Spleen (tissue), 11 donors: ENCODE measurements at regions not wholly inside any gene's neighbourhood (a gene's known extent, or its start where the extent isn't known, plus 50 kb on each side); places are given as distances from the start of the nearest gene placed in this dataset.

Experiments
- DNase-seq: peaks from one replicate; pipeline ENCODE4 v3.0.0-alpha.2; 2020
- H3K27ac ChIP-seq, 8 donors: fragments of 200-600 bp; sonication (generic) in 7 of 8; 1 replicate in 4 of 8; 2 replicates in 4 of 8; pipeline versions ENCODE4 v1.5.0 to v1.8.0; 2016 to 2021; ENCODE audit warnings: inconsistent platforms in 4 of 8, mild to moderate bottlenecking in 4 of 8, moderate library complexity in 1 of 8
- H3K27me3 ChIP-seq, 7 donors: fragments of 200-600 bp; sonication (generic) in 6 of 7; replicated peaks in 1 of 7; 1 replicate in 4 of 7; 2 replicates in 3 of 7; pipeline versions ENCODE4 v1.5.0 to v1.8.0; 2016 to 2021; ENCODE audit warnings: inconsistent platforms in 3 of 7, mild to moderate bottlenecking in 1 of 7
- H3K36me3 ChIP-seq, 6 donors: fragments of 200-600 bp; sonication (generic) in 5 of 6; 1 replicate in 4 of 6; 2 replicates in 2 of 6; pipeline versions ENCODE4 v1.5.0 to v1.8.0; 2016 to 2021; ENCODE audit warnings: inconsistent platforms in 2 of 6
- H3K4me1 ChIP-seq, 6 donors: fragments of 200-600 bp; sonication (generic) in 5 of 6; 1 replicate in 3 of 6; 2 replicates in 3 of 6; pipeline versions ENCODE4 v1.5.0 to v1.8.0; 2016 to 2021; ENCODE audit warnings: inconsistent platforms in 3 of 6
- H3K4me3 ChIP-seq, 8 donors: fragments of 200-600 bp; sonication (generic) in 7 of 8; 1 replicate in 4 of 8; 2 replicates in 4 of 8; pipeline versions ENCODE4 v1.5.0 to v1.8.0; 2016 to 2021; ENCODE audit warnings: inconsistent platforms in 4 of 8, mild to moderate bottlenecking in 4 of 8, moderate library complexity in 2 of 8
- H3K9me3 ChIP-seq, 8 donors: fragments of 200-600 bp; sonication (generic) in 7 of 8; 1 replicate in 4 of 8; 2 replicates in 4 of 8; pipeline versions ENCODE4 v1.5.0 to v1.8.0; 2016 to 2021; ENCODE audit warnings: inconsistent platforms in 4 of 8
- POLR2A ChIP-seq, 3 donors: fragments of 450-650 bp; IDR thresholded peaks; one replicate each; pipeline ENCODE4 v1.5.1; 2017; ENCODE audit warnings: antibody characterized with exemption in 3 of 3, mild to moderate bottlenecking in 1 of 3
- POLR2AphosphoS5 ChIP-seq, 3 donors: sonication (generic); formaldehyde crosslinking; IDR thresholded peaks; one replicate each; pipeline ENCODE4 v1.5.1; 2017; ENCODE audit warnings: antibody characterized with exemption in 3 of 3
- WGBS, 5 donors: extraction: QIAGEN DNeasy Blood & Tissue Kit in 3 of 5; methylation state at CpG; one replicate each; pipeline versions ENCODE4 v1.1.5 to v1.1.7; 2013 to 2018; 5-methylcytosine and 5-hydroxymethylcytosine counted together
- intact Hi-C: fragments of 100-400 bp; cut with DNase I; formaldehyde crosslinking; loops from one replicate; pipeline ENCODE4 v1.15.0; 2023; ENCODE audit warnings: low total_unique reads
- TF ChIP-seq, protein P1 (sequence below), 11 experiments: fragments of 200-600 bp in 7 of 11; fragments of 450-650 bp in 4 of 11; sonication (generic) in 4 of 11; IDR thresholded peaks in 8 of 11; conservative IDR thresholded peaks in 3 of 11; 1 replicate in 7 of 11; 2 replicates in 4 of 11; pipeline versions ENCODE4 v1.4.0 to v1.8.0; 2016 to 2021; ENCODE audit warnings: antibody characterized with exemption in 11 of 11, inconsistent platforms in 4 of 11, mild to moderate bottlenecking in 1 of 11
- donor health status: healthy with polysubstance abuse.
- donor health status: DM: no; HTN: no; CAD: no; lungs with moderate emphysema.
- donor health status: DM: no; HTN: no; CAD: no.
- donor health status: Bipolar disorder and iron deficiency.
- donor health status: healthy.
- donor health status: DM: no; HTN: no; CAD: no.
- donor health status: DM: yes; HTN: yes; CAD: no.

DNA sequence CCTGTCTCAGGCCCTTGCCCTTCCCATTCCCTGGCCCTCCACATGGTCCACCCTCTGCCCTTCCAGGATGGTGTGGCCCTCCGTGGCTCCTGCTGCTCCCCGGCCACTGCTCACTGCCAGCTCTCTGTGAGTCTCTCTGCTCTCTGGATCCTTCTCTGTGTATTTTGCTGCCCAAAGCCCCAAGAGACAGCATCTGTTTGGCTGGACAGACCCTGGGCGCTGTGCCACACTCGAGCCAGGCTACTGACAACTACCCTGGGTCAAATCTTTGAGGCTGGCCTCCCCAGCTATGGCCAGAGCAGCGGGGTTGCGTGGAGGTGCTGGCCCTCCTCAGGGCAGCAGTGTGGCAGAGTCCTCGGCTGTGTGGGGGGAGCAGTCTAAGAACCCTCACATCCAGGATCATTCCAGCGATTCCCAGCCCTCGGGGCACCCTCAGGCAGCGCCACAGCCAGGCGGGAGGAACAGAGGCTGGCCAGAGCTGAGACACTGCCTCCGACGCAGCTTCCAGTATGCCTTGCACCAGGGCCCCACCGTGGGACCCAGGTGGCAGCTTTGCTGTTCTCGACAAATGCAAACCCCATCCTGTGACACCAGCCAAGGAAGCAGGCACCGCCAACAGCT lies 139.4 kb upstream of the GLI2 start:
- peaks cover 0 to 5% (median 0%) of the 10 kb centered on the region in 8 donors for H3K9me3 ChIP-seq
- intact Hi-C loops: no loop called here

DNA sequence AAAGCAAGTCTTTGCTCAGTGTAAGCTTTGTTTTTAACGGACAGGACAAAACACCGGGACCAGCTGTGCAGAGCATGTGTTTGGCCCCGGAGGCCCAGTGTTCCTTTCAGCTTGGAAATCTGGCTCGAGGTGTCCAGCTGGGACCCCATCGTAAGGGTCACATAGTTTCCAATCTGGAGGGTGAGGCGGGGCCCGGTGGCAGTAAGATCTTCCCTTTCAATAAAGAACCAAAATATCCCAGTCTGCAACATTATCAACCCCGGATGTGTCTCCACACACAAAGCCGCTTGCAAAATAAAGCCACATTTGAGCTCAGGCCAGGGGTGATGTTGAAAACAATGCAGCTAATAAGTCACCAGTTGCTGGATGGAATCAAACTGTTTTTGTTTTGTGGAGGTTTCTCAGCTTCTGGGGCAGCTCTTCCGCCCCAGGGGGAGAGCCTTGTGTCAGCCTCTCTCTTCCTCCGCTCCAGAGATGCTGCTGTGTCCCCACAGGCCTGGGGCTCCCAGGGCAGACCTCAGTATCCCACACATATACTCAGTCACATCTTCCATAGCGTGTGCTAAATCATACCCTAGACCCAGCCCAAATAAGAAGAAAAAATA lies 138.6 kb upstream of the GLI2 start:
- Histone ChIP-seq H3K4me1 (no peaks in the 10 kb centered on the region), H3K36me3 (no peaks in the 10 kb centered on the region), H3K27me3 (peaks cover 0 to 24% (median 0%) of the 10 kb centered on the region in 7 donors), H3K27ac (peak overlapping the region in 3 of 8 donors; percentile 14 to 63 (median 49)), H3K4me3 (peak overlapping the region in 1 of 8 donors; percentile 7), H3K9me3 (peaks cover 0 to 5% (median 0%) of the 10 kb centered on the region in 8 donors)
- TF ChIP-seq POLR2AphosphoS5 (IDR thresholded peaks at IDR 0.05): no peak
- no peak for TF ChIP-seq POLR2A (IDR thresholded peaks at IDR 0.05)
- TF ChIP-seq, protein P1, sequence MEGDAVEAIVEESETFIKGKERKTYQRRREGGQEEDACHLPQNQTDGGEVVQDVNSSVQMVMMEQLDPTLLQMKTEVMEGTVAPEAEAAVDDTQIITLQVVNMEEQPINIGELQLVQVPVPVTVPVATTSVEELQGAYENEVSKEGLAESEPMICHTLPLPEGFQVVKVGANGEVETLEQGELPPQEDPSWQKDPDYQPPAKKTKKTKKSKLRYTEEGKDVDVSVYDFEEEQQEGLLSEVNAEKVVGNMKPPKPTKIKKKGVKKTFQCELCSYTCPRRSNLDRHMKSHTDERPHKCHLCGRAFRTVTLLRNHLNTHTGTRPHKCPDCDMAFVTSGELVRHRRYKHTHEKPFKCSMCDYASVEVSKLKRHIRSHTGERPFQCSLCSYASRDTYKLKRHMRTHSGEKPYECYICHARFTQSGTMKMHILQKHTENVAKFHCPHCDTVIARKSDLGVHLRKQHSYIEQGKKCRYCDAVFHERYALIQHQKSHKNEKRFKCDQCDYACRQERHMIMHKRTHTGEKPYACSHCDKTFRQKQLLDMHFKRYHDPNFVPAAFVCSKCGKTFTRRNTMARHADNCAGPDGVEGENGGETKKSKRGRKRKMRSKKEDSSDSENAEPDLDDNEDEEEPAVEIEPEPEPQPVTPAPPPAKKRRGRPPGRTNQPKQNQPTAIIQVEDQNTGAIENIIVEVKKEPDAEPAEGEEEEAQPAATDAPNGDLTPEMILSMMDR (IDR thresholded peaks at IDR 0.05 in 8 of 11, conservative IDR thresholded peaks at IDR 0.05 in 3 of 11): no peak
- intact Hi-C loops: no loop called here
- peak; percentile 37 for DNase-seq
- 66 to 78% (median 70%) methylated on average over 12 of the region's 12 CpGs for WGBS, 5 donors

More for the DNA sequence above, 139.4 kb upstream of the GLI2 start:
- Histone ChIP-seq H3K4me3 (no peak overlapping the region), H3K4me1 (no peaks in the 10 kb centered on the region), H3K36me3 (no peaks in the 10 kb centered on the region), H3K27me3 (peaks cover 0 to 32% (median 0%) of the 10 kb centered on the region in 7 donors), H3K27ac (no peak overlapping the region)
- peak; percentile 64 for DNase-seq
- TF ChIP-seq POLR2A (IDR thresholded peaks at IDR 0.05) (no peak), POLR2AphosphoS5 (IDR thresholded peaks at IDR 0.05) (no peak)
- TF ChIP-seq, protein P1 (IDR thresholded peaks at IDR 0.05 in 8 of 11, conservative IDR thresholded peaks at IDR 0.05 in 3 of 11): no peak
- 80 to 90% (median 83%) methylated on average over 14 to 16 of the region's 16 CpGs for WGBS, 5 donors

DNA sequence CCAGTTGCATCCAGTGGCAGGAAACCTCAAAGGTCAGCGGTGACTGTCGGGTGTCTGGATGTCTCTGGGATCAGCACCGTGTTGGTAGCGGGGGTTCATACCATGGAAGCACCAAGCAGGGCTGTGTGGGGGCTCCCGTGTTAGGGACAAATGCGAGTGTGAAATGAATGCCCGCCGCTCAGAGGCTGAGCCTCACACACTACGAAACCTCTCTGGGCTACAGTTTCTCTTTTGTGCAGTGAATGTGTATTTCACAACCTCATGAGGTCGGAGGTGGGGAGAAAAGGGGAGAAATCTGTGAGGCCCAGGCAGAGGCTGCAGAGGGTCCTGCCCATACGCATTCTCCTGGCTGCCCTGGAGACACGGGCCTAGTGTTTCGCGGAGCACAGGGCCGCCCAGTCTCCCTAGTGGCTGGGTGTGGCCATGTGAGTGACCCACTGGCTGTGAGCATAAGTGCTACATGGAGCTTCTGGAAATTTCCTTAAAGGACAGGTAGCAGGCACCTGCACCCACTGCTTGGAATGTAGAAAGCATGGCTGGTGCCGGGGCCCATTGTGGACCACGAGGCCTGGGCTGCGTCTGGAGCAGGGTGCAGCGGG lies 138.0 kb upstream of the GLI2 start:
- no peak for TF ChIP-seq POLR2A (IDR thresholded peaks at IDR 0.05)
- H3K9me3 ChIP-seq: peaks cover 0 to 5% (median 0%) of the 10 kb centered on the region in 8 donors
- DNase-seq: peak; percentile 69
- H3K4me3 ChIP-seq: peak overlapping the region in 1 of 8 donors; percentile 7
- intact Hi-C loops: no loop called here
- H3K27me3 ChIP-seq: peaks cover 0 to 23% (median 0%) of the 10 kb centered on the region in 7 donors
- H3K27ac ChIP-seq: peak overlapping the region in 3 of 8 donors; percentile 14 to 63 (median 49)
- H3K36me3 ChIP-seq: no peaks in the 10 kb centered on the region
- WGBS, 5 donors: 80 to 92% (median 86%) methylated on average over 19 of the region's 19 CpGs
- no peaks in the 10 kb centered on the region for H3K4me1 ChIP-seq

DNA sequence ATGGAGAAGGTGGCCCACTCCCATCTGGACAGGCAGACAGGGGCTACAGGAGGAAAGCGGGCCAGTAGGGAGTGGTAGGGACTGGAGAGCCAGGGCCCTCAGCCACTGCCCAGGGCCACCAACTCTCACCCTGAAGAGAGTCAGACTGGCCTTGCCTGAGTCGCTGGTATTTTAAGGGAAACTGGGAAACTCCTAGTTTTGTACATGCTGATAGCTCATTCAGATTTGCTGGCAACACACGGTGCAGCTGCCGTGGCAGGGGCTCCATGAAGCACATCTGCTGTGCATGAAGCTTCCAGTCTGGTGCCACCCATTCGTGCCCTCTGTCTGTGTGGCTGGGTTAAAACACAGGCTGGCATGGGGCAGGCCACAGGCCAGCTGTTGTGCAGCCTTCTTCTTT lies 137.3 kb upstream of the GLI2 start:
- Histone ChIP-seq H3K9me3 (peaks cover 0 to 5% (median 0%) of the 10 kb centered on the region in 8 donors), H3K36me3 (no peaks in the 10 kb centered on the region), H3K27me3 (peaks cover 0 to 19% (median 0%) of the 10 kb centered on the region in 7 donors), H3K27ac (no peak overlapping the region), H3K4me1 (no peaks in the 10 kb centered on the region), H3K4me3 (no peak overlapping the region)
- TF ChIP-seq POLR2A (IDR thresholded peaks at IDR 0.05) (no peak), POLR2AphosphoS5 (IDR thresholded peaks at IDR 0.05) (no peak)
- TF ChIP-seq, protein P1 (IDR thresholded peaks at IDR 0.05 in 8 of 11, conservative IDR thresholded peaks at IDR 0.05 in 3 of 11): no peak
- peak; percentile 47 for DNase-seq
- intact Hi-C loops: no loop called here
- 86 to 96% (median 92%) methylated on average over 5 of the region's 5 CpGs for WGBS, 5 donors
